OCI-LY1 (cell line): ENCODE measurements at regions not wholly inside any gene's neighbourhood (a gene's known extent, or its start where the extent isn't known, plus 50 kb on each side); places are given as distances from the start of the nearest gene placed in this dataset.

Experiments
- EZH2 ChIP-seq: fragments of 200-600 bp; sonication (generic), shearing (Covaris generic); IDR thresholded peaks from 2 replicates; pipeline ENCODE4 v1.8.0; 2017; ENCODE audit warnings: borderline replicate concordance, mixed run types, mild to moderate bottlenecking, antibody characterized with exemption, low read length, moderate library complexity, mixed read lengths
- TF ChIP-seq, protein P1 (sequence below): fragments of 200-600 bp; sonication (generic), shearing (Covaris generic); IDR thresholded peaks from 2 replicates; pipeline ENCODE4 v1.5.1; 2017; ENCODE audit warnings: mild to moderate bottlenecking, antibody characterized with exemption, low read length, moderate library complexity, mixed read lengths

DNA sequence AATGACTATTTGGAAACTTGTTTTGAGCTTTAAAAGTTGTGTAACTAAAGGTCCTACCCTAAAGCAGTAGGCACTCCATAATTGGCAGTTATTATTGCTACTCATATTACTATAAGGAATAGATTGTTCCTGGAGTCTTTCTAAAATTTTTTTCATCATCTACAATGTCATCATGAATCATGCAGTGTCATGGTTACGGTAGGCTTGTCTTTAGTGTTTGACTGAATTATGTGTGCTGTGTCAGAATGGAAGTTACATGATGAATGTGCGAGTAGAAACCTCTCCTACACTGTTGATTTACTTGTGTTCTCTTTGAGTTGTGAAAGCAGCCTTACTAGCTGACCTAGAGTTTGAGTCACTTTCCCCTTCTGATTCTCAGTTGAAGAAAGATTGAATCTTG lies 1099.9 kb downstream of the RAPGEF2 start:
- TF ChIP-seq, protein P1, sequence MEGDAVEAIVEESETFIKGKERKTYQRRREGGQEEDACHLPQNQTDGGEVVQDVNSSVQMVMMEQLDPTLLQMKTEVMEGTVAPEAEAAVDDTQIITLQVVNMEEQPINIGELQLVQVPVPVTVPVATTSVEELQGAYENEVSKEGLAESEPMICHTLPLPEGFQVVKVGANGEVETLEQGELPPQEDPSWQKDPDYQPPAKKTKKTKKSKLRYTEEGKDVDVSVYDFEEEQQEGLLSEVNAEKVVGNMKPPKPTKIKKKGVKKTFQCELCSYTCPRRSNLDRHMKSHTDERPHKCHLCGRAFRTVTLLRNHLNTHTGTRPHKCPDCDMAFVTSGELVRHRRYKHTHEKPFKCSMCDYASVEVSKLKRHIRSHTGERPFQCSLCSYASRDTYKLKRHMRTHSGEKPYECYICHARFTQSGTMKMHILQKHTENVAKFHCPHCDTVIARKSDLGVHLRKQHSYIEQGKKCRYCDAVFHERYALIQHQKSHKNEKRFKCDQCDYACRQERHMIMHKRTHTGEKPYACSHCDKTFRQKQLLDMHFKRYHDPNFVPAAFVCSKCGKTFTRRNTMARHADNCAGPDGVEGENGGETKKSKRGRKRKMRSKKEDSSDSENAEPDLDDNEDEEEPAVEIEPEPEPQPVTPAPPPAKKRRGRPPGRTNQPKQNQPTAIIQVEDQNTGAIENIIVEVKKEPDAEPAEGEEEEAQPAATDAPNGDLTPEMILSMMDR: no peak
- TF ChIP-seq EZH2: no peak
